ENCODE measurements at regions not wholly inside any gene's neighbourhood (a gene's known extent, or its start where the extent isn't known, plus 50 kb on each side); places are given as distances from the start of the nearest gene placed in this dataset.

DNA sequence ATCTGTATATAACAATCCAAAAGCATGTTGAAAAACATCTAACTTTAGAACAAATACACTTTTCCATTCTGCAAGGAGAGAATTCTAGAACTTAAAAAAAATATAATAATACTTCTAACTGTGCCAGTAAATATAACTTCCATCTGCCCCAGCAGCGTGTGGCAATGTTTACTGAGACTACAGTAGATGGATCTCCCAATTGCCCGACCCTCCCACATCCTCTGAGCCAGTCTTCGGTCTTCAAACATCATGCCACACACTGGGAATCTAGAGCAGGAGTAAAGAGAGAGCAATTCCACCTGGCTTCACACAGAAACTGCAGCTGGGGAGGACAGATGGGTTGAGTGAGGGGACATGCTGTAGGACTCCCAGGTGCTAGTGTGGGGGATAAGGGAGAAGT lies 121.3 kb upstream of the NHSL1 start:
- Histone ChIP-seq H3K36me3 (ENCODE audit: low read depth) (no peaks in the 10 kb centered on the region), H3K9ac (no peak overlapping the region), H3K9me3 (ENCODE audit: low read depth) (no peaks in the 10 kb centered on the region), H4K20me1 (ENCODE audit: insufficient read depth) (no peaks in the 10 kb centered on the region), H3K4me2 (ENCODE audit: unreplicated experiment) (no peak overlapping the region), H3K9me2 (ENCODE audit: insufficient read depth) (no peaks in the 10 kb centered on the region), H3F3A (ENCODE audit: insufficient read depth) (no peaks in the 10 kb centered on the region), H2AFZ (no peak overlapping the region), H3K4me1 (ENCODE audit: insufficient read depth) (no peaks in the 10 kb centered on the region), H3K27ac (no peak overlapping the region), H3K4me3 (no peak overlapping the region), H3K79me2 (ENCODE audit: insufficient read depth) (no peaks in the 10 kb centered on the region), H3K27me3 (replicated peaks; ENCODE audit: insufficient read depth) (no peaks in the 10 kb centered on the region)
- 71 to 72% methylated on average over 3 of the region's 3 CpGs for WGBS, 2 experiments (ENCODE audit: low coverage in 1 of 2, low lambda C conversion rate in 2 of 2, missing lambda C conversion rate in 2 of 2)
- TF ChIP-seq EZH2 (IDR thresholded peaks at IDR 0.05; ENCODE audit: insufficient read depth, poor library complexity, severe bottlenecking), result no peak
- no peak for TF ChIP-seq EZH2phosphoT487 (IDR thresholded peaks at IDR 0.05; ENCODE audit: insufficient read depth, low read depth)
- DNase-seq, result no peak
- in situ Hi-C loops (cut with MboI), result no loop called here

DNA sequence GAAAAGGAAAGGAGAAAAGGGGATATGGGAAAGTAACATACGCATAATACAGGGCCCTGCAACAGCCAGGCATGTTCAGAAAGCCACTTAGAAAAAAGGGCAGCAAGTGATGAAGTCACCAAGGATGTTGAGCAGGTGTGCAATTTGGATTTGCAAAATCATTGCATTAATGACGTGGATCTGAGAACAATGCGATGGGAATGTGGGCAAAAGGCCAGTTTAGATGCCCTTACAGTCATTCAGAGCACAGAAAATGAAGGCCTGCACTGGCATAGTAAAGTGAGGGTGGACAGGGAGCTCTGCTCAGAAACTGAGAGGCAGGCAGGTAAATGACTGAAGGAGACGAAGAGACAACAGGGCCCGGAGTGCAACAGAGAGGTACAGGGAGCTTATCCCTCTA lies 123.7 kb upstream of the NHSL1 start:
- Histone ChIP-seq H3K4me3 (no peak overlapping the region), H3K36me3 (ENCODE audit: low read depth) (no peaks in the 10 kb centered on the region), H4K20me1 (ENCODE audit: insufficient read depth) (no peaks in the 10 kb centered on the region), H2AFZ (no peak overlapping the region), H3K4me2 (ENCODE audit: unreplicated experiment) (no peak overlapping the region), H3K4me1 (ENCODE audit: insufficient read depth) (no peaks in the 10 kb centered on the region), H3K9me3 (ENCODE audit: low read depth) (no peaks in the 10 kb centered on the region), H3K27ac (no peak overlapping the region), H3K9ac (no peak overlapping the region), H3K27me3 (replicated peaks; ENCODE audit: insufficient read depth) (no peaks in the 10 kb centered on the region), H3F3A (ENCODE audit: insufficient read depth) (no peaks in the 10 kb centered on the region), H3K9me2 (ENCODE audit: insufficient read depth) (no peaks in the 10 kb centered on the region), H3K79me2 (ENCODE audit: insufficient read depth) (no peaks in the 10 kb centered on the region)
- no peak for TF ChIP-seq EZH2 (IDR thresholded peaks at IDR 0.05; ENCODE audit: insufficient read depth, poor library complexity, severe bottlenecking)
- in situ Hi-C loops (cut with MboI), result no loop called here
- no peak for DNase-seq
- WGBS, 2 experiments (ENCODE audit: low coverage in 1 of 2, low lambda C conversion rate in 2 of 2, missing lambda C conversion rate in 2 of 2), result 94% methylated on average over 5 of the region's 5 CpGs

- Histone ChIP-seq H3K27me3 (replicated peaks; ENCODE audit: insufficient read depth) (no peaks in the 10 kb centered on the region), H3F3A (ENCODE audit: insufficient read depth) (no peaks in the 10 kb centered on the region), H3K9me2 (ENCODE audit: insufficient read depth) (no peaks in the 10 kb centered on the region), H2AFZ (no peak overlapping the region), H3K27ac (no peak overlapping the region), H3K9ac (no peak overlapping the region), H3K79me2 (ENCODE audit: insufficient read depth) (no peaks in the 10 kb centered on the region), H4K20me1 (ENCODE audit: insufficient read depth) (no peaks in the 10 kb centered on the region), H3K4me3 (no peak overlapping the region), H3K4me2 (ENCODE audit: unreplicated experiment) (no peak overlapping the region), H3K36me3 (ENCODE audit: low read depth) (no peaks in the 10 kb centered on the region), H3K9me3 (ENCODE audit: low read depth) (no peaks in the 10 kb centered on the region), H3K4me1 (ENCODE audit: insufficient read depth) (no peaks in the 10 kb centered on the region)
- in situ Hi-C loops (cut with MboI), result no loop called here
- no peak for TF ChIP-seq EZH2 (IDR thresholded peaks at IDR 0.05; ENCODE audit: insufficient read depth, poor library complexity, severe bottlenecking)
- TF ChIP-seq EZH2phosphoT487 (IDR thresholded peaks at IDR 0.05; ENCODE audit: insufficient read depth, low read depth), result no peak
- no peak for DNase-seq
- WGBS, 2 experiments (ENCODE audit: low coverage in 1 of 2, low lambda C conversion rate in 2 of 2, missing lambda C conversion rate in 2 of 2), result 70 to 77% methylated on average over 3 of the region's 3 CpGs
Measured at GRCh38 chr6:138631566-138631965, 132.3 kb upstream of the NHSL1 start.

DNA sequence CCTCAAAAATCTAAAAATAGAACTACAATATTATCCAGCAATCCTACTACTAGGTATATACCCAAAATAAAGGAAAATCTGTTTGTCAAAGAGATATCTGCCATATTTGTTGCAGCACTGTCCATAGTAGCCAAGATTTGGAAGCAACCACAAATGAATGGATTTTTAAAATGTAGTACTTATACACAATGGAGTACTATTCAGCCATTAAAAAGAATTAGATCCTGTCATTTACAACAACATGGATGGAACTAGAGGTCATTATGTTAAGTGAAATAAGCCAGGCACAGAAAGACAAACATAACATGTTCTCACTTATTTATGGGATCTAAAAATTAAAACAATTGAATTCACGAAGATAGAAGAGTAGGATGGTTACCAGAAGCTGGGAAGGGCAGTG lies 135.7 kb upstream of the CCDC28A start:
- in situ Hi-C loops (cut with MboI), result no loop called here
- Histone ChIP-seq H3K4me2 (ENCODE audit: unreplicated experiment) (no peak overlapping the region), H3K27ac (no peak overlapping the region), H3K79me2 (ENCODE audit: insufficient read depth) (no peaks in the 10 kb centered on the region), H4K20me1 (ENCODE audit: insufficient read depth) (no peaks in the 10 kb centered on the region), H3K4me1 (ENCODE audit: insufficient read depth) (no peaks in the 10 kb centered on the region), H2AFZ (no peak overlapping the region), H3K9me3 (ENCODE audit: low read depth) (no peaks in the 10 kb centered on the region), H3K9ac (no peak overlapping the region), H3K27me3 (replicated peaks; ENCODE audit: insufficient read depth) (no peaks in the 10 kb centered on the region), H3F3A (ENCODE audit: insufficient read depth) (no peaks in the 10 kb centered on the region), H3K36me3 (ENCODE audit: low read depth) (no peaks in the 10 kb centered on the region), H3K9me2 (ENCODE audit: insufficient read depth) (no peaks in the 10 kb centered on the region), H3K4me3 (no peak overlapping the region)
- 92 to 94% methylated on average over 1 of the region's 1 CpG for WGBS, 2 experiments (ENCODE audit: low coverage in 1 of 2, low lambda C conversion rate in 2 of 2, missing lambda C conversion rate in 2 of 2)
- no peak for TF ChIP-seq EZH2phosphoT487 (IDR thresholded peaks at IDR 0.05; ENCODE audit: insufficient read depth, low read depth)
- no peak for TF ChIP-seq EZH2 (IDR thresholded peaks at IDR 0.05; ENCODE audit: insufficient read depth, poor library complexity, severe bottlenecking)
- DNase-seq, result no peak

DNA sequence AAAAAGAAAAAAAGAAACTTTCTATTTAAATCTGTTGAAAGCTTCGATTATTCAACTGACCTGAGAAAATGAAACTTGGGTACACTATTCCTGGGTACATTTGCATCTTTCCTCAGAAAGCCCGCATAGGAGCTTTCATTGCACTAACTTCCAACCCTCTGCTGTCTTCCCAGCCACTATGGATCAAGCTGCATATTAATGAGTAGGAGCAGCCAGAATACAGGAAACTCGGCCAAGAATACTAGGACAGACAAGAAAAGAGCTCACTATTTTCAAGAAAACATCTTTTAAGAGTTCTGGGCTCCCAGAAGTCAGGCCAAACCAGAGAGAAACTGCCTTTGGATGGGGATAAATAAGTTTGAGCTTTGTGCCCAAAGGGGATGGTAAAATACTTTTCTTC lies 135.0 kb upstream of the CCDC28A start:
- TF ChIP-seq EZH2 (IDR thresholded peaks at IDR 0.05; ENCODE audit: insufficient read depth, poor library complexity, severe bottlenecking) (no peak), EZH2phosphoT487 (IDR thresholded peaks at IDR 0.05; ENCODE audit: insufficient read depth, low read depth) (no peak)
- Histone ChIP-seq H3K36me3 (ENCODE audit: low read depth) (no peaks in the 10 kb centered on the region), H3K27ac (no peak overlapping the region), H3K9me3 (ENCODE audit: low read depth) (no peaks in the 10 kb centered on the region), H3K4me2 (ENCODE audit: unreplicated experiment) (no peak overlapping the region), H3K4me1 (ENCODE audit: insufficient read depth) (no peaks in the 10 kb centered on the region), H3K27me3 (replicated peaks; ENCODE audit: insufficient read depth) (no peaks in the 10 kb centered on the region), H3K79me2 (ENCODE audit: insufficient read depth) (no peaks in the 10 kb centered on the region), H4K20me1 (ENCODE audit: insufficient read depth) (no peaks in the 10 kb centered on the region), H2AFZ (no peak overlapping the region), H3K4me3 (no peak overlapping the region), H3F3A (ENCODE audit: insufficient read depth) (no peaks in the 10 kb centered on the region), H3K9me2 (ENCODE audit: insufficient read depth) (no peaks in the 10 kb centered on the region), H3K9ac (no peak overlapping the region)
- WGBS, 2 experiments (ENCODE audit: low coverage in 1 of 2, low lambda C conversion rate in 2 of 2, missing lambda C conversion rate in 2 of 2), result 61 to 68% methylated on average over 3 of the region's 3 CpGs
- no peak for DNase-seq
- in situ Hi-C loops (cut with MboI), result no loop called here
